SK-N-SH (cell line): ENCODE measurements at regions not wholly inside any gene's neighbourhood (a gene's known extent, or its start where the extent isn't known, plus 50 kb on each side); places are given as distances from the start of the nearest gene placed in this dataset.

ENCODE experiments used
- CTCF ChIA-PET: fragments of 300-600, 350-600 bp; formaldehyde crosslinking; extraction: SDS; loops from one replicate; lab custom pipeline; 2021; lab: Yijun Ruan, JAX
- POLR2A ChIA-PET: fragments of 350-600 bp; sonication (Branson Sonifier 250); formaldehyde crosslinking; extraction: SDS; loops from one replicate; lab custom pipeline; 2020; ENCODE audit warnings: antibody characterized with exemption, inconsistent platforms; lab: Yijun Ruan, JAX
- DNase-seq: peaks from one replicate; pipeline ENCODE4 v3.0.0; 2012
- H2AFZ ChIP-seq: fragments of 200-600 bp; sonication (generic); 2 replicates; pipeline ENCODE4 v1.8.1; 2016; ENCODE audit warnings: antibody characterized with exemption, mild to moderate bottlenecking, low read depth
- H3F3A ChIP-seq: fragments of 200-600 bp; sonication (generic); replicated peaks from 2 replicates; pipeline ENCODE3; 2016; ENCODE audit warnings: antibody characterized with exemption, mild to moderate bottlenecking; ENCODE audit not compliant: insufficient read depth
- H3K27ac ChIP-seq, 2 experiments: fragments of 200-500 bp in 1 of 2; fragments of 200-600 bp in 1 of 2; sonication (Bioruptor generic) in 1 of 2; sonication (generic), shearing (Covaris generic) in 1 of 2; 2 replicates each; pipeline versions ENCODE4 v1.5.1 to v1.6.1; 2014 to 2016; ENCODE audit warnings: low read depth in 2 of 2, inconsistent platforms in 1 of 2, low read length in 1 of 2, mild to moderate bottlenecking in 1 of 2, mixed read lengths in 1 of 2
- H3K27me3 ChIP-seq: fragments of 200-600 bp; sonication (generic), shearing (Covaris generic); 2 replicates; pipeline ENCODE4 v1.6.1; 2016; ENCODE audit warnings: mixed run types; ENCODE audit not compliant: insufficient read depth
- H3K36me3 ChIP-seq, 2 experiments: fragments of 200-500 bp in 1 of 2; fragments of 200-600 bp in 1 of 2; sonication (Bioruptor generic) in 1 of 2; sonication (generic) in 1 of 2; replicated peaks in 1 of 2; 2 replicates each; pipeline versions ENCODE3 to v1.5.1; 2014 to 2016; ENCODE audit warnings: low read length in 1 of 2, mild to moderate bottlenecking in 1 of 2; ENCODE audit not compliant: insufficient read depth in 2 of 2, control insufficient read depth in 1 of 2
- H3K4me1 ChIP-seq, 2 experiments: fragments of 200-500 bp in 1 of 2; fragments of 200-600 bp in 1 of 2; sonication (Bioruptor generic) in 1 of 2; sonication (generic), shearing (Covaris generic) in 1 of 2; 2 replicates each; pipeline versions ENCODE4 v1.5.1 to v1.6.1; 2014 to 2016; ENCODE audit warnings: low read depth in 1 of 2, low read length in 1 of 2, mixed run types in 1 of 2; ENCODE audit not compliant: insufficient read depth in 2 of 2, control insufficient read depth in 1 of 2
- H3K4me2 ChIP-seq: fragments of 200-600 bp; sonication (generic), shearing (Covaris generic); 2 replicates; pipeline ENCODE4 v1.6.1; 2017; ENCODE audit warnings: mixed run types
- H3K4me3 ChIP-seq, 2 experiments: fragments of 200-500 bp in 1 of 2; fragments of 200-600 bp in 1 of 2; sonication (Bioruptor generic) in 1 of 2; sonication (generic), shearing (Covaris generic) in 1 of 2; 2 replicates each; pipeline versions ENCODE4 v1.5.1 to v1.8.1; 2014 to 2016; ENCODE audit warnings: low read depth in 2 of 2, inconsistent platforms in 1 of 2, low read length in 1 of 2, mild to moderate bottlenecking in 1 of 2, mixed read lengths in 1 of 2, moderate library complexity in 1 of 2
- H3K79me2 ChIP-seq: fragments of 200-600 bp; sonication (generic); 2 replicates; pipeline ENCODE4 v1.8.1; 2017; ENCODE audit warnings: mild to moderate bottlenecking; ENCODE audit not compliant: insufficient read depth
- H3K9ac ChIP-seq: fragments of 200-600 bp; sonication (generic); 2 replicates; pipeline ENCODE4 v1.6.1; 2017; ENCODE audit warnings: mixed run types
- H3K9me2 ChIP-seq: fragments of 200-600 bp; sonication (generic); 2 replicates; pipeline ENCODE4 v1.6.1; 2017; ENCODE audit warnings: mixed run types
- H3K9me3 ChIP-seq: fragments of 200-600 bp; sonication (generic); 2 replicates; pipeline ENCODE4 v1.6.1; 2017; ENCODE audit warnings: mixed run types, mild to moderate bottlenecking, moderate library complexity
- H4K20me1 ChIP-seq: fragments of 200-600 bp; sonication (generic); 2 replicates; pipeline ENCODE4 v1.6.1; 2017; ENCODE audit warnings: mild to moderate bottlenecking, mixed run types; ENCODE audit not compliant: insufficient read depth
- CHD2 ChIP-seq: fragments of 150-350 bp; IDR thresholded peaks from 2 replicates; pipeline ENCODE4 v1.6.1; 2018; ENCODE audit warnings: low read length; ENCODE audit not compliant: partially characterized antibody
- EZH2phosphoT487 ChIP-seq: fragments of 200-600 bp; sonication (generic); IDR thresholded peaks from 2 replicates; pipeline ENCODE4 v1.6.1; 2017; ENCODE audit warnings: low read depth, mixed run types, mild to moderate bottlenecking, antibody characterized with exemption, moderate library complexity, borderline replicate concordance
- FOXM1 ChIP-seq: IDR thresholded peaks from 2 replicates; pipeline ENCODE4 v1.4.0; 2012; ENCODE audit warnings: low read depth, mild to moderate bottlenecking
- GABPA ChIP-seq: IDR thresholded peaks from 2 replicates; pipeline ENCODE4 v1.4.0; 2012; ENCODE audit warnings: low read depth, mild to moderate bottlenecking
- JUND ChIP-seq: IDR thresholded peaks from 2 replicates; pipeline ENCODE4 v1.4.0; 2012
- MEF2A ChIP-seq: IDR thresholded peaks from 2 replicates; pipeline ENCODE4 v1.4.0; 2012; ENCODE audit warnings: low read depth, borderline replicate concordance
- MXI1 ChIP-seq: IDR thresholded peaks from 2 replicates; pipeline ENCODE4 v1.6.1; 2012; ENCODE audit warnings: mild to moderate bottlenecking, low read depth, low read length, improper control_type of control experiment
- POLR2AphosphoS5 ChIP-seq: IDR thresholded peaks from 2 replicates; pipeline ENCODE4 v1.6.1; 2012; ENCODE audit warnings: low read depth, low read length
- RAD21 ChIP-seq: IDR thresholded peaks from 2 replicates; pipeline ENCODE4 v1.6.1; 2012; ENCODE audit warnings: mild to moderate bottlenecking, low read length
- RXRA ChIP-seq: IDR thresholded peaks from 2 replicates; pipeline ENCODE4 v1.4.0; 2012; ENCODE audit warnings: low read depth, mild to moderate bottlenecking, borderline replicate concordance
- SIN3A ChIP-seq: IDR thresholded peaks from 2 replicates; pipeline ENCODE4 v1.6.1; 2012; ENCODE audit warnings: low read depth, mild to moderate bottlenecking, low read length, moderate library complexity, borderline replicate concordance
- SMC3 ChIP-seq: IDR thresholded peaks from 2 replicates; pipeline ENCODE4 v1.6.1; 2012; ENCODE audit warnings: low read depth, low read length, improper control_type of control experiment
- TAF1 ChIP-seq: IDR thresholded peaks from 2 replicates; pipeline ENCODE4 v1.6.1; 2012; ENCODE audit warnings: low read depth, mild to moderate bottlenecking, low read length, moderate library complexity, borderline replicate concordance
- WGBS: methylation state at CpG from one replicate; pipeline ENCODE4 v1.1.6; 2017; ENCODE audit warnings: low lambda C conversion rate; 5-methylcytosine and 5-hydroxymethylcytosine counted together
- TF ChIP-seq, protein P1 (sequence below): IDR thresholded peaks from 2 replicates; pipeline ENCODE4 v1.4.0; 2012; ENCODE audit warnings: low read depth, borderline replicate concordance
- TF ChIP-seq, protein P2 (sequence below): fragments of 150-350 bp; IDR thresholded peaks from 2 replicates; pipeline ENCODE4 v1.6.1; 2016; ENCODE audit warnings: mild to moderate bottlenecking, low read depth, low read length
- TF ChIP-seq, protein P3 (sequence below): IDR thresholded peaks from 2 replicates; pipeline ENCODE4 v1.4.0; 2012; ENCODE audit warnings: low read depth, borderline replicate concordance
- TF ChIP-seq, protein P4 (sequence below): IDR thresholded peaks from 2 replicates; pipeline ENCODE4; 2012

DNA sequence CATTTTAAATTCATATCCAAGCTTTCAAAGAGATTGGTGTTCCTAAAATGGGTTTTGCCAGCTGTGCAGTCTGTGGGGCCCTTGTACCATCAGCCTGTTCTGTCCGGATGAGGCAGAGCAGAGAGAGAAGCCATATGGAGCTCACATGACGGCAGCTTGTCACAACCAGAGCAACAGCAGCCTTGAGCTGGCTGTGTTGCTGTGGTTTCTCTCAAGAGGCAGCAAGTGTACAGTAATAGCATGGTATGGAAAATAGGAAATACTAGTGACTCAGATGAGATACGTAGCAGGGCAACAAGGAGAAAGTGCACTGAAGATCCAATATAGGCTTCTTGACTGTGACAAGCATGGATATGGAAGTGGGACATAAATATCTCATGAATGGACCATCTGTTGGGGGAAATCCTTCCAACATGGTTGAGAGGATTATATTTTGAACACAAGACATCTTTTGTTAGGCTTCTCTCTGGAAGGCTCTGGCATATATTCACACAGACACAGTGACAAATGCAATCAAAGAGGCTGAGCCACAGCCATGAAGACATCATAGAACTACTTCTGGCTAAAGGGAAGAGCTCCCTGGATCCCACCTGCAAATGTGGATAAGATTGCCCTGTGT, 251.0 kb upstream of the TAC1 start:
- POLR2A ChIA-PET, result no interaction called here
- H3K79me2 ChIP-seq, result no peaks in the 10 kb centered on the region
- WGBS, result 0% methylated on average over 3 of the region's 3 CpGs
- H3K27ac ChIP-seq, result no peak overlapping the region
- no peaks in the 10 kb centered on the region for H3K4me1 ChIP-seq
- no peak overlapping the region for H3K4me3 ChIP-seq
- no peaks in the 10 kb centered on the region for H3F3A ChIP-seq
- no peak overlapping the region for H3K4me2 ChIP-seq
- TF ChIP-seq, protein P1, sequence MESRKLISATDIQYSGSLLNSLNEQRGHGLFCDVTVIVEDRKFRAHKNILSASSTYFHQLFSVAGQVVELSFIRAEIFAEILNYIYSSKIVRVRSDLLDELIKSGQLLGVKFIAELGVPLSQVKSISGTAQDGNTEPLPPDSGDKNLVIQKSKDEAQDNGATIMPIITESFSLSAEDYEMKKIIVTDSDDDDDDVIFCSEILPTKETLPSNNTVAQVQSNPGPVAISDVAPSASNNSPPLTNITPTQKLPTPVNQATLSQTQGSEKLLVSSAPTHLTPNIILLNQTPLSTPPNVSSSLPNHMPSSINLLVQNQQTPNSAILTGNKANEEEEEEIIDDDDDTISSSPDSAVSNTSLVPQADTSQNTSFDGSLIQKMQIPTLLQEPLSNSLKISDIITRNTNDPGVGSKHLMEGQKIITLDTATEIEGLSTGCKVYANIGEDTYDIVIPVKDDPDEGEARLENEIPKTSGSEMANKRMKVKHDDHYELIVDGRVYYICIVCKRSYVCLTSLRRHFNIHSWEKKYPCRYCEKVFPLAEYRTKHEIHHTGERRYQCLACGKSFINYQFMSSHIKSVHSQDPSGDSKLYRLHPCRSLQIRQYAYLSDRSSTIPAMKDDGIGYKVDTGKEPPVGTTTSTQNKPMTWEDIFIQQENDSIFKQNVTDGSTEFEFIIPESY, result no peak
- TF ChIP-seq, protein P2, sequence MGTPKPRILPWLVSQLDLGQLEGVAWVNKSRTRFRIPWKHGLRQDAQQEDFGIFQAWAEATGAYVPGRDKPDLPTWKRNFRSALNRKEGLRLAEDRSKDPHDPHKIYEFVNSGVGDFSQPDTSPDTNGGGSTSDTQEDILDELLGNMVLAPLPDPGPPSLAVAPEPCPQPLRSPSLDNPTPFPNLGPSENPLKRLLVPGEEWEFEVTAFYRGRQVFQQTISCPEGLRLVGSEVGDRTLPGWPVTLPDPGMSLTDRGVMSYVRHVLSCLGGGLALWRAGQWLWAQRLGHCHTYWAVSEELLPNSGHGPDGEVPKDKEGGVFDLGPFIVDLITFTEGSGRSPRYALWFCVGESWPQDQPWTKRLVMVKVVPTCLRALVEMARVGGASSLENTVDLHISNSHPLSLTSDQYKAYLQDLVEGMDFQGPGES, result no peak
- TF ChIP-seq GABPA (no peak), RXRA (no peak), TAF1 (no peak), SMC3 (no peak), SIN3A (no peak), JUND (no peak), RAD21 (no peak), CHD2 (no peak), MEF2A (no peak), FOXM1 (no peak), EZH2phosphoT487 (no peak), MXI1 (no peak), POLR2AphosphoS5 (no peak)
- TF ChIP-seq, protein P3, sequence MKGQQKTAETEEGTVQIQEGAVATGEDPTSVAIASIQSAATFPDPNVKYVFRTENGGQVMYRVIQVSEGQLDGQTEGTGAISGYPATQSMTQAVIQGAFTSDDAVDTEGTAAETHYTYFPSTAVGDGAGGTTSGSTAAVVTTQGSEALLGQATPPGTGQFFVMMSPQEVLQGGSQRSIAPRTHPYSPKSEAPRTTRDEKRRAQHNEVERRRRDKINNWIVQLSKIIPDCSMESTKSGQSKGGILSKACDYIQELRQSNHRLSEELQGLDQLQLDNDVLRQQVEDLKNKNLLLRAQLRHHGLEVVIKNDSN, result no peak
- TF ChIP-seq, protein P4, sequence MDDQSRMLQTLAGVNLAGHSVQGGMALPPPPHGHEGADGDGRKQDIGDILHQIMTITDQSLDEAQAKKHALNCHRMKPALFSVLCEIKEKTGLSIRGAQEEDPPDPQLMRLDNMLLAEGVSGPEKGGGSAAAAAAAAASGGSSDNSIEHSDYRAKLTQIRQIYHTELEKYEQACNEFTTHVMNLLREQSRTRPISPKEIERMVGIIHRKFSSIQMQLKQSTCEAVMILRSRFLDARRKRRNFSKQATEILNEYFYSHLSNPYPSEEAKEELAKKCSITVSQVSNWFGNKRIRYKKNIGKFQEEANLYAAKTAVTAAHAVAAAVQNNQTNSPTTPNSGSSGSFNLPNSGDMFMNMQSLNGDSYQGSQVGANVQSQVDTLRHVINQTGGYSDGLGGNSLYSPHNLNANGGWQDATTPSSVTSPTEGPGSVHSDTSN, result no peak
- no peak overlapping the region for H2AFZ ChIP-seq
- CTCF ChIA-PET, result interaction anchor here (1.2 kb wide), 1 partner anchor 18 kb away, joined by 3 read pairs; no protein-coding TSS in a partner anchor
- H4K20me1 ChIP-seq, result no peaks in the 10 kb centered on the region
- H3K9ac ChIP-seq, result no peak overlapping the region
- no peak for DNase-seq
- H3K9me3 ChIP-seq, result no peaks in the 10 kb centered on the region
- no peaks in the 10 kb centered on the region for H3K9me2 ChIP-seq
- no peaks in the 10 kb centered on the region for H3K27me3 ChIP-seq
- no peaks in the 10 kb centered on the region for H3K36me3 ChIP-seq
